OCI-LY1 (cell line): ENCODE measurements at regions not wholly inside any gene's neighbourhood (a gene's known extent, or its start where the extent isn't known, plus 50 kb on each side); places are given as distances from the start of the nearest gene placed in this dataset.
A peak's percentile ranks its signal among the peaks of the same experiment; 100 is the strongest.

Experiments
- H2AFZ ChIP-seq: fragments of 200-600 bp; sonication (generic), shearing (Covaris generic); 2 replicates; pipeline ENCODE4 v1.6.0; 2014; ENCODE audit warnings: antibody characterized with exemption, mild to moderate bottlenecking, low read length
- H3F3A ChIP-seq: fragments of 200-600 bp; sonication (generic), shearing (Covaris generic); 2 replicates; pipeline ENCODE4 v1.6.0; 2014; ENCODE audit warnings: mild to moderate bottlenecking, antibody characterized with exemption, low read length, moderate library complexity; ENCODE audit not compliant: insufficient read depth
- H3K27ac ChIP-seq: fragments of 200-600 bp; sonication (generic); 2 replicates; pipeline ENCODE4 v1.5.1; 2014; ENCODE audit warnings: low read length, mixed run types, mild to moderate bottlenecking, low read depth; ENCODE audit not compliant: poor library complexity, severe bottlenecking
- H3K27me3 ChIP-seq: fragments of 200-600 bp; sonication (generic); 2 replicates; pipeline ENCODE4 v1.6.0; 2014; ENCODE audit warnings: antibody characterized with exemption, mild to moderate bottlenecking, low read length, moderate library complexity; ENCODE audit not compliant: insufficient read depth
- H3K36me3 ChIP-seq: fragments of 200-600 bp; sonication (generic); 2 replicates; pipeline ENCODE4 v1.6.1; 2014; ENCODE audit warnings: mild to moderate bottlenecking, antibody characterized with exemption, low read length, moderate library complexity, mixed read lengths; ENCODE audit not compliant: insufficient read depth
- H3K4me1 ChIP-seq: fragments of 200-600 bp; sonication (generic); 2 replicates; pipeline ENCODE4 v1.5.1; 2014; ENCODE audit warnings: mild to moderate bottlenecking, low read length, moderate library complexity; ENCODE audit not compliant: insufficient read depth, severe bottlenecking
- H3K4me2 ChIP-seq: fragments of 200-600 bp; sonication (generic), shearing (Covaris generic); 2 replicates; pipeline ENCODE4 v1.6.1; 2014; ENCODE audit warnings: low read length
- H3K4me3 ChIP-seq: fragments of 200-600 bp; sonication (generic); 2 replicates; pipeline ENCODE4 v1.5.1; 2014; ENCODE audit warnings: low read length, low read depth, mild to moderate bottlenecking, mixed read lengths; ENCODE audit not compliant: poor library complexity, severe bottlenecking
- H3K79me2 ChIP-seq: fragments of 200-600 bp; shearing (Covaris generic); 2 replicates; pipeline ENCODE4 v1.6.1; 2016; ENCODE audit warnings: mixed run types, low read length, mixed read lengths; ENCODE audit not compliant: insufficient read depth
- H3K9ac ChIP-seq: fragments of 200-600 bp; sonication (generic), shearing (Covaris generic); 2 replicates; pipeline ENCODE4 v1.6.1; 2014; ENCODE audit warnings: mild to moderate bottlenecking, low read length, mixed read lengths
- H3K9me2 ChIP-seq: fragments of 200-600 bp; sonication (generic), shearing (Covaris generic); 2 replicates; pipeline ENCODE4 v1.6.1; 2014; ENCODE audit warnings: low read depth, mild to moderate bottlenecking, low read length, mixed read lengths
- H3K9me3 ChIP-seq: fragments of 200-600 bp; shearing (Covaris generic); 2 replicates; pipeline ENCODE4 v1.6.1; 2014; ENCODE audit warnings: low read length, mixed read lengths
- H4K20me1 ChIP-seq: fragments of 200-600 bp; sonication (generic), shearing (Covaris generic); 2 replicates; pipeline ENCODE4 v1.6.0; 2016; ENCODE audit warnings: mild to moderate bottlenecking, low read length; ENCODE audit not compliant: insufficient read depth
- CTCF ChIP-seq: fragments of 200-600 bp; sonication (generic), shearing (Covaris generic); IDR thresholded peaks from 2 replicates; pipeline ENCODE4 v1.5.1; 2017; ENCODE audit warnings: mild to moderate bottlenecking, antibody characterized with exemption, low read length, moderate library complexity, mixed read lengths
- EZH2 ChIP-seq: fragments of 200-600 bp; sonication (generic), shearing (Covaris generic); IDR thresholded peaks from 2 replicates; pipeline ENCODE4 v1.8.0; 2017; ENCODE audit warnings: borderline replicate concordance, mixed run types, mild to moderate bottlenecking, antibody characterized with exemption, low read length, moderate library complexity, mixed read lengths

DNA sequence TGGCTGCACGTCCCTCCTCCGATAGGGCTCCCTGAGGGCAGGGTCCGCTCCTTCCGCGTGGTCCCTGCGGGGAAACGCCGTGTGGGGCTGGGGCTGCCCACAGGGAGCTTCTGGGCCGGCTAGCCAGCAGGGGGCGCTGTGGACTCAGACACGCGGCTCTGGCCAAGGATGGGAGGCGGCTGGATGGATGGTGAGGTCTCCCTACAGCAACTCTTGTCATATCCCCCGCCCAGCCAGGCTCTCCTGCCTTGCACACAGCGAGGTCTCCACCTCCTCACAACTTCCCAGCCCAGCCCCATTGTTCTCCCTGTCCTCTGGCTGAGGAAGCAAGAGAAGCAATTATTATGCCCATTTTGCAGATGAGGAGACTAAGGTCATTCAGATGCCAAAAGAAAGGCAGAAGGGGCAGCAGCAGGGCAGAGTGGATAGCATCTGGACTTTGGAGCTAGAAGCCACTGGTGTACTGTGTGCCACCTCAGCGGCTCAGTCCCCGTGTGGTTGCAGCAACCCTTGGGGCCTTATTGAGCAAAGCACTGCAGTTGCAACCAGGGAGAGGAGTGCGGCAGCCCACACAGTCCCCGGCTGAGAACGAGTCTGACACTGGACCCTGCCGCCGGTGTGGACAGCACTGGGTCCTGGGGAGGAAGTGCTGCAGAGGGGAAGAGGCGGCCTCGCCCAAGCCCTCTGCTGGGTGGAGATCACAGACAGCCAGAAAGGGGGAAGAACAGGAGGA is 99.0 kb downstream of the ZFP36L2 start:
- Histone ChIP-seq H3K9me2 (no peaks in the 10 kb centered on the region), H3K36me3 (no peaks in the 10 kb centered on the region), H3K4me1 (peaks cover 63% of the 10 kb centered on the region), H3K9ac (peak overlapping the region; percentile 21; the same call in 1 of the 2 replicates), H4K20me1 (no peaks in the 10 kb centered on the region), H3K4me3 (no peak overlapping the region), H3K4me2 (peak overlapping the region; percentile 4; the same call in 1 of the 2 replicates), H2AFZ (no peak overlapping the region), H3K27me3 (no peaks in the 10 kb centered on the region), H3K79me2 (no peaks in the 10 kb centered on the region), H3K27ac (peak overlapping the region; percentile 100), H3K9me3 (no peaks in the 10 kb centered on the region), H3F3A (peaks cover 7% of the 10 kb centered on the region; the same call in 1 of the 2 replicates)
- TF ChIP-seq CTCF (peak; percentile 95), EZH2 (no peak)

GRCh38 chr2:43126817-43127207 is 99.6 kb downstream of the ZFP36L2 start:
- TF ChIP-seq EZH2 (no peak), CTCF (no peak)

DNA sequence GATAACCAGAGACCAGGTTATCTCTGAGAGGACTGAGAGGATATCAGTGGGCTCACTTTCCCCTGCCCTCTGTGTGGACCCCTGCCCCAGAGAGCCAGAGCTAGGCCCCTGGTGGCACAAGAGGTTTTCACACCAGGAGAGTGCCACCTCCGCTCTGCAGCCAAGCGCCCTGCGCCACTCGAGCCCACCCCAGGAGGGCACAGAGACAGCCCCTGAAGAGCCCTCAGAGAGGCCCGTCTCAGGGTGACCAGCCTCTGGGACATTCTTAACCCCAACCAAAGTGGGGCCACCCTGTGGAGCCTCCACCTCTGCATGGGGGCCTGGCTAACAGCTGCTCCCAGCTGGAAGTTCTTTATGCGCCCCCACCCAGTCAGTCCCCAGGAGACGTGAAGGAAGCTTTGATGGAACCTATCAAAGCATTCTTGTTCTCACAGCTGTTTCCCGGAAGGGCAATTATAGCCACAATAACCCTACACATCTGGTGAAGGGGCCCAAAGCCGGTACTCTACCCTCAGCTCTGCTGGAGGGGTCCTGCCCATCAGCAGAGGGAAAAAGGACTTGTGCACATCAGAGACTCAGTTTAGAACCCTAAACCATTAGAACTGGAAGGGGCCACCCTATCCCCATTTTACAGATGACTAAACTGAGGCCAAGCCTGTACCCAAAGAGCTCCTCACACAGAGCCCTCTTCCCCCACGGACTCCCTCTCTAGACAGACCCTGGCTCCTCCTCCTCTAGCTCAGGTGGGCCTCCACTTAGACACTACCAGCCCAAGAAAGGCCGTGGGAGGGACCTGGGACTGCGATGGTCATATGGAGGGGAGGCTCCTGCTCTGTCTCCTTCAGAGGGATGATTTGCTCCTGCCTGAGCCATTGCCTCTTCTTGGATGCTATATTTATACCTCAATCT is 101.1 kb downstream of the ZFP36L2 start:
- no peak for TF ChIP-seq CTCF
- TF ChIP-seq EZH2, result no peak
- Histone ChIP-seq H3K9me2 (no peaks in the 10 kb centered on the region), H3K27me3 (no peaks in the 10 kb centered on the region), H3K4me1 (peaks cover 43% of the 10 kb centered on the region), H3K79me2 (no peaks in the 10 kb centered on the region), H3K27ac (no peak overlapping the region), H3K4me2 (no peak overlapping the region), H2AFZ (no peak overlapping the region), H3F3A (no peaks in the 10 kb centered on the region), H3K36me3 (no peaks in the 10 kb centered on the region), H4K20me1 (no peaks in the 10 kb centered on the region), H3K9me3 (no peaks in the 10 kb centered on the region), H3K9ac (no peak overlapping the region), H3K4me3 (no peak overlapping the region)

More at GRCh38 chr2:43126817-43127207, 99.6 kb downstream of the ZFP36L2 start:
- Histone ChIP-seq H3K9ac (no peak overlapping the region), H3K4me3 (no peak overlapping the region), H3F3A (peaks cover 2% of the 10 kb centered on the region; the same call in 1 of the 2 replicates), H3K27me3 (no peaks in the 10 kb centered on the region), H3K27ac (no peak overlapping the region), H3K4me1 (peaks cover 57% of the 10 kb centered on the region), H4K20me1 (no peaks in the 10 kb centered on the region), H3K79me2 (no peaks in the 10 kb centered on the region), H3K36me3 (no peaks in the 10 kb centered on the region), H3K9me2 (no peaks in the 10 kb centered on the region), H3K9me3 (no peaks in the 10 kb centered on the region), H3K4me2 (no peak overlapping the region), H2AFZ (no peak overlapping the region)
